Tibial nerve (tissue), 4 donors: ENCODE measurements at regions not wholly inside any gene's neighbourhood (a gene's known extent, or its start where the extent isn't known, plus 50 kb on each side); places are given as distances from the start of the nearest gene placed in this dataset.

ENCODE experiments used
- DNase-seq, 2 donors: peaks; one replicate each; pipeline ENCODE4 v3.0.0-alpha.2; 2019; ENCODE audit warnings: low spot score in 2 of 2
- H3K27ac ChIP-seq, 4 donors: fragments of 200-600 bp; sonication (generic) in 3 of 4; one replicate each; pipeline ENCODE4 v1.5.1; 2017 to 2019; ENCODE audit warnings: mild to moderate bottlenecking in 1 of 4
- H3K27me3 ChIP-seq, 2 donors: fragments of 200-600 bp; sonication (generic) in 1 of 2; one replicate each; pipeline versions ENCODE4 v1.5.1 to v1.6.0; 2017 to 2019
- H3K36me3 ChIP-seq, 3 donors: fragments of 200-600 bp; sonication (generic); one replicate each; pipeline ENCODE4 v1.5.1; 2018 to 2019
- H3K4me1 ChIP-seq, 4 donors: fragments of 200-600 bp; sonication (generic) in 3 of 4; one replicate each; pipeline ENCODE4 v1.5.1; 2017 to 2019
- H3K4me3 ChIP-seq, 4 donors: fragments of 200-600 bp; sonication (generic) in 3 of 4; one replicate each; pipeline ENCODE4 v1.5.1; 2017 to 2019; ENCODE audit warnings: mild to moderate bottlenecking in 1 of 4, moderate library complexity in 1 of 4
- H3K9me3 ChIP-seq, 4 donors: fragments of 200-600 bp; sonication (generic) in 3 of 4; one replicate each; pipeline ENCODE4 v1.5.1; 2017 to 2019
- CTCF ChIP-seq, 5 experiments: fragments of 200-600 bp in 3 of 5; fragments of 450-650 bp in 2 of 5; sonication (generic) in 3 of 5; IDR thresholded peaks; one replicate each; pipeline ENCODE4 v1.5.1; 2016 to 2019; ENCODE audit warnings: antibody characterized with exemption in 5 of 5, mild to moderate bottlenecking in 3 of 5, moderate library complexity in 2 of 5
- EP300 ChIP-seq, 2 donors: sonication (generic); formaldehyde crosslinking; IDR thresholded peaks; one replicate each; pipeline ENCODE4 v1.6.1; 2017; ENCODE audit warnings: antibody characterized with exemption in 2 of 2, mild to moderate bottlenecking in 1 of 2
- POLR2A ChIP-seq, 2 donors: fragments of 450-650 bp; IDR thresholded peaks; one replicate each; pipeline ENCODE4 v1.6.1; 2017; ENCODE audit warnings: antibody characterized with exemption in 2 of 2, mild to moderate bottlenecking in 2 of 2, moderate library complexity in 2 of 2
- WGBS, 2 donors: methylation state at CpG; one replicate each; pipeline ENCODE4 v1.1.5; 2018; 5-methylcytosine and 5-hydroxymethylcytosine counted together

GRCh38 chr4:19850909-19851308 is 400.8 kb upstream of the SLIT2 start:
- peaks cover 0 to 9% (median 0%) of the 10 kb centered on the region in 4 donors for H3K9me3 ChIP-seq
- H3K4me1 ChIP-seq = no peaks in the 10 kb centered on the region
- H3K36me3 ChIP-seq = no peaks in the 10 kb centered on the region
- WGBS, 2 donors = 81 to 82% methylated on average over 5 of the region's 5 CpGs
- H3K4me3 ChIP-seq = no peak overlapping the region
- H3K27ac ChIP-seq = no peak overlapping the region
- DNase-seq = no peak
- H3K27me3 ChIP-seq = no peaks in the 10 kb centered on the region
- TF ChIP-seq EP300 (IDR thresholded peaks at IDR 0.05) (no peak), CTCF (IDR thresholded peaks at IDR 0.05) (no peak), POLR2A (IDR thresholded peaks at IDR 0.05) (no peak)

- Histone ChIP-seq H3K4me1 (no peaks in the 10 kb centered on the region), H3K27me3 (no peaks in the 10 kb centered on the region), H3K9me3 (no peaks in the 10 kb centered on the region), H3K27ac (no peak overlapping the region), H3K36me3 (no peaks in the 10 kb centered on the region), H3K4me3 (no peak overlapping the region)
- no peak for TF ChIP-seq POLR2A (IDR thresholded peaks at IDR 0.05)
- no peak for TF ChIP-seq EP300 (IDR thresholded peaks at IDR 0.05)
- TF ChIP-seq CTCF (IDR thresholded peaks at IDR 0.05) = no peak
- WGBS, 2 donors = 51 to 53% methylated on average over 2 of the region's 2 CpGs
- no peak for DNase-seq
Measured at GRCh38 chr4:19844446-19844845, 407.3 kb upstream of the SLIT2 start.

GRCh38 chr4:19842471-19842870 is 409.2 kb upstream of the SLIT2 start:
- no peak for DNase-seq
- no peak for TF ChIP-seq POLR2A (IDR thresholded peaks at IDR 0.05)
- no peak for TF ChIP-seq EP300 (IDR thresholded peaks at IDR 0.05)
- no peak for TF ChIP-seq CTCF (IDR thresholded peaks at IDR 0.05)
- no peaks in the 10 kb centered on the region for H3K9me3 ChIP-seq
- no peaks in the 10 kb centered on the region for H3K27me3 ChIP-seq
- H3K4me3 ChIP-seq = no peak overlapping the region
- no peaks in the 10 kb centered on the region for H3K36me3 ChIP-seq
- no peaks in the 10 kb centered on the region for H3K4me1 ChIP-seq
- H3K27ac ChIP-seq = peak overlapping the region in 1 of 4 donors; percentile 45
- WGBS, 2 donors = 52 to 58% methylated on average over 2 of the region's 2 CpGs

- Histone ChIP-seq H3K27ac (no peak overlapping the region), H3K9me3 (no peaks in the 10 kb centered on the region), H3K4me3 (no peak overlapping the region), H3K27me3 (no peaks in the 10 kb centered on the region), H3K36me3 (no peaks in the 10 kb centered on the region), H3K4me1 (no peaks in the 10 kb centered on the region)
- TF ChIP-seq CTCF (IDR thresholded peaks at IDR 0.05) (no peak), POLR2A (IDR thresholded peaks at IDR 0.05) (no peak), EP300 (IDR thresholded peaks at IDR 0.05) (no peak)
- DNase-seq = no peak
- WGBS, 2 donors = 89 to 97% methylated on average over 1 of the region's 1 CpG
Measured at GRCh38 chr4:19838858-19839257, 412.8 kb upstream of the SLIT2 start.

- Histone ChIP-seq H3K4me3 (no peak overlapping the region), H3K4me1 (no peaks in the 10 kb centered on the region), H3K27me3 (no peaks in the 10 kb centered on the region), H3K36me3 (no peaks in the 10 kb centered on the region), H3K27ac (no peak overlapping the region), H3K9me3 (no peaks in the 10 kb centered on the region)
- TF ChIP-seq EP300 (IDR thresholded peaks at IDR 0.05) (no peak), POLR2A (IDR thresholded peaks at IDR 0.05) (no peak), CTCF (IDR thresholded peaks at IDR 0.05) (no peak)
- 87 to 90% methylated on average over 3 of the region's 3 CpGs for WGBS, 2 donors
- DNase-seq = no peak
Measured at GRCh38 chr4:19835429-19835828, 416.3 kb upstream of the SLIT2 start.
